ENCODE measurements at regions not wholly inside any gene's neighbourhood (a gene's known extent, or its start where the extent isn't known, plus 50 kb on each side); places are given as distances from the start of the nearest gene placed in this dataset.

- Histone ChIP-seq H4K20me1 (ENCODE audit: insufficient read depth, low read length) (no peaks in the 10 kb centered on the region), H3K4me3 (ENCODE audit: insufficient read depth, low read depth, low read length) (no peak overlapping the region), H3K4me1 (ENCODE audit: control insufficient read depth, insufficient read depth, low read length) (no peaks in the 10 kb centered on the region), H2BK15ac (ENCODE audit: low read depth, low read length) (no peak overlapping the region), H3K79me1 (ENCODE audit: low read depth in 1 of 2, low read length in 2 of 2) (no peaks in the 10 kb centered on the region), H3K9ac (ENCODE audit: low read depth, low read length) (no peak overlapping the region), H3K9me3 (ENCODE audit: control insufficient read depth, insufficient read depth, low read length) (peaks cover 9% of the 10 kb centered on the region), H2AK9ac (replicated peaks; ENCODE audit: low read depth, low read length, poor library complexity) (no peak overlapping the region), H2BK120ac (ENCODE audit: low read depth, low read length) (no peak overlapping the region), H4K8ac (ENCODE audit: low read depth in 2 of 2, low read length in 2 of 2) (no peak overlapping the region), H3K36me3 (ENCODE audit: control insufficient read depth, insufficient read depth, low read length) (no peaks in the 10 kb centered on the region), H3K23ac (ENCODE audit: low read depth, low read length) (no peak overlapping the region), H2BK5ac (ENCODE audit: low read depth, low read length, poor library complexity, severe bottlenecking) (no peak overlapping the region), H4K5ac (ENCODE audit: low read depth, low read length) (no peak overlapping the region), H3K27ac (ENCODE audit: insufficient read depth, low read length) (no peak overlapping the region), H2AFZ (replicated peaks; ENCODE audit: low read length, poor library complexity) (no peak overlapping the region), H3K56ac (ENCODE audit: extremely low read depth, insufficient read depth, low read length) (no peak overlapping the region), H3K4ac (ENCODE audit: low read depth, low read length) (no peak overlapping the region), H3K4me2 (ENCODE audit: low read depth, low read length) (no peak overlapping the region), H3K18ac (ENCODE audit: low read depth, low read length) (no peak overlapping the region), H3K14ac (replicated peaks; ENCODE audit: low read depth, low read length) (no peak overlapping the region), H2BK20ac (ENCODE audit: low read depth, low read length) (no peak overlapping the region), H4K91ac (ENCODE audit: insufficient read depth, low read depth, low read length) (no peak overlapping the region), H3K27me3 (ENCODE audit: control insufficient read depth, insufficient read depth, low read length) (no peaks in the 10 kb centered on the region), H2AK5ac (ENCODE audit: low read depth, low read length) (no peak overlapping the region), H3K9me1 (ENCODE audit: insufficient read depth, low read length) (no peaks in the 10 kb centered on the region)
- BruUV-seq (replicated peaks) = no TSS peak
- WGBS, 2 experiments (ENCODE audit: extremely low coverage in 2 of 2, insufficient read length in 1 of 2) = no CpG with 5 or more reads among the region's 10 CpGs
- POLR2A ChIA-PET (ENCODE audit: unreplicated experiment) = no interaction called here
- TF ChIP-seq NFE2L2 (IDR thresholded peaks at IDR 0.05; ENCODE audit: low read depth, low read length) (no peak), RFX5 (IDR thresholded peaks at IDR 0.05; ENCODE audit: low read depth, low read length) (no peak), CTCF (conservative IDR thresholded peaks at IDR 0.05; ENCODE audit: low read depth, low read length) (no peak), ELK1 (IDR thresholded peaks at IDR 0.05; ENCODE audit: borderline replicate concordance, low read depth, low read length) (no peak), SMC3 (IDR thresholded peaks at IDR 0.05; ENCODE audit: low read depth, low read length) (no peak), MAZ (IDR thresholded peaks at IDR 0.05; ENCODE audit: borderline replicate concordance, low read depth, low read length) (no peak), RCOR1 (IDR thresholded peaks at IDR 0.05; ENCODE audit: insufficient replicate concordance, low read length) (no peak), CEBPB (IDR thresholded peaks at IDR 0.05; ENCODE audit: low read depth, low read length) (no peak), POLR2A (IDR thresholded peaks at IDR 0.05; ENCODE audit: low read depth, low read length) (no peak), MAFK (IDR thresholded peaks at IDR 0.05; ENCODE audit: low read depth, low read length) (no peak), CHD1 (IDR thresholded peaks at IDR 0.05; ENCODE audit: low read depth, low read length) (no peak), BHLHE40 (IDR thresholded peaks at IDR 0.05; ENCODE audit: low read depth, low read length) (no peak), RAD21 (IDR thresholded peaks at IDR 0.05; ENCODE audit: low read length) (no peak), USF2 (IDR thresholded peaks at IDR 0.05; ENCODE audit: low read depth, low read length) (no peak), FOS (IDR thresholded peaks at IDR 0.05; ENCODE audit: low read depth, low read length) (no peak), MXI1 (IDR thresholded peaks at IDR 0.05; ENCODE audit: borderline replicate concordance, low read depth, low read length) (no peak)
- intact Hi-C loops (cut with micrococcal nuclease) = no loop called here
- CTCF ChIA-PET = no interaction called here
- dilution Hi-C loops (cut with HindIII; ENCODE audit: low sequenced_read_pairs, unreplicated experiment) = no loop called here
- no peak for DNase-seq
- no peak for ATAC-seq (ENCODE audit: low read depth)
- in situ Hi-C loops (cut with MboI; ENCODE audit: low sequenced_read_pairs) = no loop called here
Observed at GRCh38 chr2:78865667-78866066, 159.8 kb upstream of the REG3G start.

Measured in IMR-90 (cell line).